ENCODE measurements at regions not wholly inside any gene's neighbourhood (a gene's known extent, or its start where the extent isn't known, plus 50 kb on each side); places are given as distances from the start of the nearest gene placed in this dataset.

GRCh38 chr9:115740986-115741385 lies 412.6 kb upstream of the PAPPA start:
- no peak for DNase-seq (ENCODE audit: low spot score)

GRCh38 chr9:115743709-115744605 lies 409.6 kb upstream of the PAPPA start:
- DNase-seq (ENCODE audit: low spot score): no peak

GRCh38 chr9:115746496-115746895 lies 407.1 kb upstream of the PAPPA start:
- no peak for DNase-seq (ENCODE audit: low spot score)

GRCh38 chr9:115747731-115748130 lies 405.9 kb upstream of the PAPPA start:
- no peak for DNase-seq (ENCODE audit: low spot score)

- no peak for DNase-seq (ENCODE audit: low spot score)
Measured at GRCh38 chr9:115756736-115757135, 396.9 kb upstream of the PAPPA start.

- no peak for DNase-seq (ENCODE audit: low spot score)
Measured at GRCh38 chr9:115757461-115757860, 396.1 kb upstream of the PAPPA start.

- DNase-seq (ENCODE audit: low spot score): no peak
Measured at GRCh38 chr9:115758441-115758840, 395.1 kb upstream of the PAPPA start.

GRCh38 chr9:115759426-115759825 lies 394.2 kb upstream of the PAPPA start:
- DNase-seq (ENCODE audit: low spot score): no peak

- DNase-seq (ENCODE audit: low spot score): no peak
Measured at GRCh38 chr9:115764645-115765044, 388.9 kb upstream of the PAPPA start.

- no peak for DNase-seq (ENCODE audit: low spot score)
Measured at GRCh38 chr9:115765060-115765459, 388.5 kb upstream of the PAPPA start.

- DNase-seq (ENCODE audit: low spot score): no peak
Measured at GRCh38 chr9:115766370-115766955, 387.1 kb upstream of the PAPPA start.

- no peak for DNase-seq (ENCODE audit: low spot score)
Measured at GRCh38 chr9:115770521-115770920, 383.1 kb upstream of the PAPPA start.

- no peak for DNase-seq (ENCODE audit: low spot score)
Measured at GRCh38 chr9:115775659-115776058, 377.9 kb upstream of the PAPPA start.

GRCh38 chr9:115777610-115778009 lies 376.0 kb upstream of the PAPPA start:
- no peak for DNase-seq (ENCODE audit: low spot score)

GRCh38 chr9:115781070-115781736 lies 372.4 kb upstream of the PAPPA start:
- DNase-seq (ENCODE audit: low spot score): no peak

GRCh38 chr9:115786321-115786720 lies 367.3 kb upstream of the PAPPA start:
- no peak for DNase-seq (ENCODE audit: low spot score)

- no peak for DNase-seq (ENCODE audit: low spot score)
Measured at GRCh38 chr9:115790520-115790919, 363.1 kb upstream of the PAPPA start.

- no peak for DNase-seq (ENCODE audit: low spot score)
Measured at GRCh38 chr9:115794921-115795475, 358.6 kb upstream of the PAPPA start.

GRCh38 chr9:115799734-115800133 lies 353.9 kb upstream of the PAPPA start:
- no peak for DNase-seq (ENCODE audit: low spot score)

- no peak for DNase-seq (ENCODE audit: low spot score)
Measured at GRCh38 chr9:115804206-115804605, 349.4 kb upstream of the PAPPA start.

GRCh38 chr9:115808108-115808507 lies 345.5 kb upstream of the PAPPA start:
- no peak for DNase-seq (ENCODE audit: low spot score)

- DNase-seq (ENCODE audit: low spot score): no peak
Measured at GRCh38 chr9:115808695-115809094, 344.9 kb upstream of the PAPPA start.

GRCh38 chr9:115810166-115810565 lies 343.4 kb upstream of the PAPPA start:
- no peak for DNase-seq (ENCODE audit: low spot score)
